AG20443 (cell line): ENCODE measurements at regions not wholly inside any gene's neighbourhood (a gene's known extent, or its start where the extent isn't known, plus 50 kb on each side); places are given as distances from the start of the nearest gene placed in this dataset.
"Not testable (repeated sequence)": the region's sequence is repeated elsewhere in the genome, so short reads cannot be mapped to it uniquely, and the experiment has no call there.

ENCODE experiments used
- DNase-seq: peaks from one replicate; pipeline ENCODE4 v3.0.0; 2012; ENCODE audit warnings: low spot score, mixed read lengths

GRCh38 chr9:22992780-22993179, 546.2 kb downstream of the DMRTA1 start:
- DNase-seq, result no peak

GRCh38 chr9:22997923-22998322, 551.3 kb downstream of the DMRTA1 start:
- DNase-seq, result no peak

- DNase-seq, result peak; percentile 12
Measured at GRCh38 chr9:23005156-23005555, 558.5 kb downstream of the DMRTA1 start.

DNA sequence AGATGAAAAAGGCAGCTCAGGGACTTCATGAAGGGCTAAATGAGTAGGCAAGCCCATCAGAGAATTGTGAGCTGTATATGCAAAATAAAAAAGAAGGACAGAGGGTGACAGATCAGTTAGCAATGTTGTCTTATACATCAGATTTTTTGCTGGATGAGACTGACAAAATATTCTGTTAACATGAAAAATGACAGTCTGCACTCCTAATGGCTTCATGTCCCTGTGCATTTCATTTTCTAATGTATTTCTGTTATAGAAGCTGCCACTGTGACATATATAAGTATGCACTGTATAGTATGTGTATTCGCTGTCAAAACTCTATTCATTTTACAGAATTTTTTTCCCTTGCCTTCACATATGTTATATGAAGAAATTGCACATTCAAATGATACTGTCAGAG, 559.5 kb downstream of the DMRTA1 start:
- DNase-seq, result no peak

GRCh38 chr9:23011669-23012068, 565.0 kb downstream of the DMRTA1 start:
- DNase-seq, result no peak

- no peak for DNase-seq
Measured at GRCh38 chr9:23015557-23015956, 568.9 kb downstream of the DMRTA1 start.

DNA sequence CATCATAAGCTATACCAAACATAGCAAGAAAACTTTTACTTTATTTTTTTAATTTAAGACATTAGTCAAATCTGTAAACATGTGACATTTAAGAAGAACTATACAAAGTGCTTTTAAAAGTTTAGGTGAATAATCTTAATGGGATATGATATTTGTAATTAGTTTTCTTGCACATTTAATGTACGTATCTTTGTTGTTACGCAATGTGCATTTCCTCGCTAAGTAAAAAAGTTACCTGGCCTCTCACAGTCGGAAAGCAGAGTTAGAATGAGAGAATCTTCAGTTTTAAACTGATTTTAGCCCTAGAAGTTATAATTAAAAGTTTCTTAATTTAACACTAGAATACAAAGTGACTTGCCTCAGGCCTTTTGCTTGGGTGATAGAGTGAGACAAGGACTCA, 589.8 kb downstream of the DMRTA1 start:
- DNase-seq, result no peak

DNA sequence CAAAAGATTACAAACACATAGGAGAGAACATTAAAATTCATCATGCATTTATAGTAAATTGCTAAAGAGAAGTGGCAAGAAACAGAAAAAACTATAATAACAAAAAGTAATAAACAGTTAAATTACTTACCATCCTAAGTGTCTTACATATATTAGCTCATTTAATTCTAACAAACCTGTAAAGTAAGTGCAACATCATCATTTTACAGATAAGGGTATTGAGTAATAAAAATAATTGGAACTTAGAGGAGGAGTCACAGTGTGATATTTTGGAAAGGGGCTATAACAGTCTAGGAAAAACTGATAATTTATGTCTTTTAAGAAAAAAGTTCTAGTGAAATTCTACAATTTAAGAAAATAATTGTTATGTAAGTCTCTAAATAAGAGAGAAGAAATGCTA, 592.8 kb downstream of the DMRTA1 start:
- DNase-seq, result no peak

- DNase-seq, result no peak
Measured at GRCh38 chr9:23041466-23041865, 594.8 kb downstream of the DMRTA1 start.

DNA sequence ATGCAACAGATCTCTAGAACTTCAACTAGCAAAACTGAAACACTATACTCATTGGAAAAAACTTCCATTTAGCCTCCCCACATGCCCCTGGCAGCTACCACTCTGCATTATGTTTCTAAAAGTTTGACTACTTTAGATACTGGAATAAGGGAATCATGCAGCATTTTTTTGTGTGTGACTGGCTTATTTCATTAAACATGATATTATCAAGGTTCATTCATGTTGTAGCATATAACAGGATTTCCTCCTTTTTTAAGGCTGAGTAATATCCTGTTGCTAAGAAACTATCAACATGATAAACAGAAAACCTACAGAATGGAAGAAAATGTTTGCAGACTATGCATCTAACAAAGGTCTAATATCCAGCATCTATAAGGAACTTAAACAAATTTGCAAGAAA, 597.9 kb downstream of the DMRTA1 start:
- no peak for DNase-seq

- not testable (repeated sequence) for DNase-seq
Measured at GRCh38 chr9:23046026-23046425, 599.4 kb downstream of the DMRTA1 start.

DNA sequence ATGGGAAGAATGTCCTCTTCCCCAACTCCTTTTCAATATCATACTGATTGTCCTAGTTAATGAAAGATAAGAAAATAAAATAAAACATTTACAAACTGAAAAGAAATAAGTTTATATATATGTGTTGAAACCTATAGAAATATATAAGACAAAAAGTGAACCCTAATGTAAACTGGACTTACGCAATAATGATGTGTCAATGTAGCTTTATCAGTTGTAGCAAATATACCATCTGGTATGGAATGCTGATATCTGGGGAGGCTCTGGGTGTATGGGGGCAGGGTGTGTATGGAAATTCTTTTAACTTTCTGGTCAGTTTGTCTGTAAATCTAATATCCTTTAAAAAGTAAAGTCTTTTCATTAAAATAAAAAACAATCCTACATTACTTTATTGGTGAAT, 603.9 kb downstream of the DMRTA1 start:
- DNase-seq, result no peak

GRCh38 chr9:23073136-23073535, 626.5 kb downstream of the DMRTA1 start:
- DNase-seq, result no peak

- DNase-seq, result no peak
Measured at GRCh38 chr9:23079798-23080197, 633.2 kb downstream of the DMRTA1 start.

DNA sequence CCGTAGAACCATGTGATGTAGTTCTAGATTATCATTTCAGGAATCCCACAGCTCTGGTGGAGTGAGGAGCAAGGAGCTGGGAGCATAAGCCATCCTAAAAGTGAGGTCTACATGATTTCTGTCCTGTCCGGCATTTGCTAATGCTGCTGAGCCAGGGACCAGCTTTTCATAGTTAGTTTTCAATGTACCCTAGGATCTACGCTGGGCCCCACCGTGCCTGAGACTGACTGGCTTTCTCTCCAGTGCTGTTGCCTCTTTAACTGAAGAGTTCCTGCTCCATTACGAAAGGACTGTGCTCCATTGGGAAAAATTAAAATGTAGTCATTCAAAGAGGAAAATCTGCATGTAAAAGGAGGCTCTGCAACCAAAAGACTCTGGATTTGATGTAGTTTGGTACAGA, 634.8 kb downstream of the DMRTA1 start:
- DNase-seq, result no peak

DNA sequence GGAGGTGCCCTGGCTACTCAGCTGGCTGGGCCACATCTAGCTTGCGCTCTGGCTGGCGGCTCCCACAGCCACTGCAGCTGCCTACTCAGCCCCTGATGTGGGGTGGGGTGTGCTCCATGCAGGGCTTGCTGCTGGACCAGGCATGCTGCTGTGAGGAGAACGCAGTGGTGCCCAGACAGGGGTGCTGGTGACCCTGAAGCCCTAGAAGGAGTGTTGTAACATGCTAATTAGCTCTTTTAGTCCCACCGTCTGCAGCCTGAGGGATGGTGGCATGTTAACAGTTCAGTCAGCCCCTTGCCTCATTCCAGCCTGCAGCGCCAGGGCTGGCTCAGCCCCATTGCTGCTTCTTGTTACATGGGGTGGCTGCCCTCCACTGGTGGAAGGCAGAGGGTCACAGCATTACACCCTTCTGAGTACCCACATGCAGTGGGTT, 642.3 kb downstream of the DMRTA1 start:
- peak; percentile 13 for DNase-seq

- peak; percentile 21 for DNase-seq
Measured at GRCh38 chr9:23117616-23118015, 671.0 kb downstream of the DMRTA1 start.

DNA sequence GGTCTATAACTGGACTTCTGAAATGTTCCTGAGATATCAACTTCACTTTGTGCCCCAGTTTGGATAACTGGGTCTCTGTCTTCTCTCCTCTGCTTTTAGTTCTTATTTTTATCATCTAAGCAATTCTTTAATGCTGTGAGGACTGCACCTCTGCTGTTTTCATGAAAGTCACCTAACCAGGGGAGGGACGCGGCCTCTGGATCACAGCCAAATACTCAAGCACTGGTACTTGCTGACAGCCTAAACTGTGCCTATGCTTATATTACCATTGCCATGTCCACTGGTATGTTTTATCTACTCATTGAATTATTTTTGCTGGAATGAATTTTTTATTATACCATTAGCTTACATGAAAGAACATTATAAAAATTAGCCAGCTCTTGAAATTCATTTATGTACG, 674.0 kb downstream of the DMRTA1 start:
- no peak for DNase-seq

DNA sequence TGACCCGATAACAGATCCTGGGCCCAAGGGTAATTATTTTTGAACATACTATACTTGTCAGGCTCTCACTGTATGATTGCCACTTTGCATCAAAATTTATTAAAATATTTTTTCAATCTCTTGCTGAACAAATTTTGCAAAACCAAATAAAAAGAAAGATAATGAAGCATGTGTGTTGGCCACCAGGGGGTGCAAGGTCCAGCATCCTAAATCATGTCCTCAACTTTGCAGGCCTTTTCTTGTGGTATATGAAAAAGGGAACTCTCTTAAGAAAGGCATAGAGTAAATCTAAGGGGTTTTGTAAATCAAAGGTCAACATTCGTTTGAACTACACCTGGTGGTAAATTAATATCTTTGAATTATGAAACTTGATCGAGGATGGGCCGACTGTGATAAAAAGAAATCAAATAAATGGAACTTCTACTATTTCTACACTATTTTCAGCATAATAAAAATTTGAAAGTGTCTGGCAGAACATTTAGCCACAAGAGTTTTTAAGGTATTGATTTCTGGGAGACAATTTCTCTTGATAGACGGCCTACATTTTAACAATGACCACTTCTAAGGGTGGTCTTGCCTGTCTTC, 676.5 kb downstream of the DMRTA1 start:
- DNase-seq, result peak; percentile 30

DNA sequence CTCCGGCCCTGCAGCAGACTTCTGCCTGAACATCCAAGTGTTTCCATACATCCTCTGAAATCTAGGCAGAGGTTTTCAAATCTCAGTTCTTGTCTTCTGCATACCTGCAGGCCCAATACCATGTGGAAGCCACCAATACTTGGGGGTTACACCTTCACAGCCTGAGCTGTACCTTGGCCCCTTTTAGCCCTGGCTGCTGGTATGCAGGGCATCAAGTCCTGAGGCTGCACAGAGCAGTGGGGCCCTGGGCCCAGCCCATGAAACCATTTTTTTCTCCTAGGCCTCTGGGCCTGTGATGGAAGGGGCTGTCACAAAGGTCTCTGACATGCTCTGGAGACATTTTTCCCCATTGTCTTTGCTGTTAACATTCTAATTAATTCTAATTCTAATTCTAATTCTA, 680.6 kb downstream of the ELAVL2 start:
- no peak for DNase-seq

GRCh38 chr9:23153058-23153457, 673.0 kb downstream of the ELAVL2 start:
- DNase-seq, result no peak

GRCh38 chr9:23160491-23160890, 665.5 kb downstream of the ELAVL2 start:
- DNase-seq, result no peak

DNA sequence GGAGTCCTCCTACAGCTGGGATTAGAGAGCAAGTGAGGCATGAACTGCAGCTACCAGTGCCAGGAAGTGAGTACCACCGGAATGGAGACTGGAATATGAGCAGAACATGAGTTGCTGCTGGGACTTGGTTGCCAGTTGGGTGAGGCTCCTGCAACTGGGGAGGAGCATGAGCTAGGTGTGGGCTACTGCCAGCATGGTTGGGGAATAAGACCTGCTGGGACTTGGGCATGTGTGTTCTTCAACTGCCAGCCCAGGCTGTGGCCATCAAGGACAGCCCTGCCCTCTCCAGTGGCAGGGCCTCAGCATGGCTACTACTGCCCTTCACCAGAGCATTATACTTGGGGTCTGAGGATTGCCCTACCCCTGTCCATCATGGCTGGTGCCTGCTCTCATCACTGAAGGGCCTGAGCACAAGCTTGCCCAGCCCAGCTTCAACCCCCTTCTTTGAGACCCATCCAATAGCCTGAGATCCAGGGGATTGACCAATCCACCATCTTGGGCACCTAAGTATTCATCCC, 665.0 kb downstream of the ELAVL2 start:
- no peak for DNase-seq

DNA sequence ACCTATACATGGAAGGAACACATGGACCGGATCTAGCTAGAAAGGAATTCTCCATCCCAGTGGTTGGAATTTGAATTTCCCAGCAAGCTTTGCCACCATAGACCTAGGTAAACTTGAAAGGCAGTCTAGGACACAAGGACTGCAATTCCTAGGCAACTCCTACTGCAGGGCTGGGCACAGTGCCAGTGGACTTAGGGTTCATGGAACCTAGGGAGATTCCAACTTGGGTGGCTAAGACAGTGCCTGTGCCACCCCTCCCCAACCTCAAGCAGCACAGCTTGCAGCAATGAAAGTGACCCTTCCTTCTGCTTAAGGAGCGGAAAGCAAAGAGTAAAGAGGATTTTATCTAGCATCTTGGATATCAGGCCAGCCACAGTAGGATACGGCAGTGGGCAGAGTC, 663.3 kb downstream of the ELAVL2 start:
- DNase-seq, result no peak

GRCh38 chr9:23171479-23171878, 654.6 kb downstream of the ELAVL2 start:
- DNase-seq, result no peak
